GM19452 (cell line): ENCODE measurements at regions not wholly inside any gene's neighbourhood (a gene's known extent, or its start where the extent isn't known, plus 50 kb on each side); places are given as distances from the start of the nearest gene placed in this dataset.
"Not testable (repeated sequence)": the region's sequence is repeated elsewhere in the genome, so short reads cannot be mapped to it uniquely, and the experiment has no call there.

Experiments used
- ATAC-seq: cut with Tn5 transposase; IDR thresholded peaks from one replicate; pipeline ENCODE4 v1.9.1; 2021; ENCODE audit not compliant: unreplicated experiment

DNA sequence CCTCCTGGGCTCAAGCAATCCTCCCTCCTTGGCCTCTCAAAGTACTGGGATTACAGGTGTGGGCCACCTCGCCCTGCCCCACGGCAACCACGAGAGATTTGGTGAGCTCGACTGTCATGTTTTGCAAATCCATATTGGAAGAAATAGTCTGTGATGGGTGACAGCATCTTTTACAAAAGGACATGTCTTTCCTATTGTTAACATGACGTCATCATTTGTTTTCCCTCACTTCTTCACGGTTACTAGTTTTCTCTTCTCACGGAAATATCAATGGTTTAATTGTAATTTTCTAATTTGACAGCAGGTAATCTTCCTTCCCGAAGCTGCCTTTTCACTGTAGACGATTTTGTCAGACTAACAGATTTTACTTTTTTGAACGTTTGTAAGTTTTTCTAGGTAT lies 110.8 kb upstream of the GREM2 start:
- no peak for ATAC-seq

DNA sequence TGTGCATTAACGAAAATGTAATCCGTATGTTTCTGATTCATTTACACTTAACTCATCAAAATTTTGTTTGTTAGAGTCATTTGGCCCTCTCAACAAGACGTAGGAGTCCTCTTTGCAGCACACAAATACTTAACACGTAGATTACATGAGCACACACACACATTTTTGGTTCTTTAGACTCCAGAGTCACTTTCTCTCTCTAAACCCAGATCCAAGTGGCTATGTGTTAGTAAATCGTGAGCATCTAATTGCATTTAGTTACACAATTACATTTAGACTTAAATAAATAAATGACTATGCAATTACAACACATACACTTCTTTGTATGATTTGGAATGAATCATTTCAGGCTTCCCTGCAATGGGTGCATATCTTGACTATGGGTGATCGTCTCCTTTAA lies 109.0 kb upstream of the GREM2 start:
- ATAC-seq, result no peak

DNA sequence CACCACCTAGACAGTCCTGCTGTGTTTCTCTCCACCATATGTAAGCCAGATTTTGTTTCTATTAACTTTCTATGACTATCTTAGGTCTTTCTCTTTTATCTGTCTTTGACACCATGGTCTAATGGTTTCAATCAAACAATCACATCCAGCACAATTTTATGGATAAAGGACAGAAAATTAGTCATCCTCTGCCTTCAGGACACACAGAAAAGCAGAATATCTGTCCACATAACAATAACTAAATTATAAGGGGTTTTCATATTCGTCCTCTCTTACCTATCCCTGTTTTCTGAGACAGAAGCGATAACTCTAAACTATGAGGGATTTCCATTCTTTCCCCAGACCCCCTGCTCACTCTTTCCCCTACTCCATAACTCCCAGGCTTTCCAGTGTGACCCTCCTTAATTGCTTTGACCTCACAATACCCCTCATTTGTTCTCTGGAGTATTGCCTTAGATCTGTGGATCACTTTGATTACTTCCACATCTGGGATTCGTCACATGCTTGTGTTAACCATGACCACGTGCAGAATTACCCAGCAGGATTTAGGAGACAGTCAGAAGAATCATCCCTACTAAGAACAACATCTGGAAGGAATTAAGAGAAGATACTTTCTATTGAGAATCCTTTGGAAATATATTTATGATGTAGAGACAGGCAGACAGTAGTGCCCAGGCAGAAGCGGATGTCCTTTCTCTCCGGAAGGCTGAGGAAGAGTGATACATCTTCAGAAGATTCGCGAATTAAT lies 108.2 kb upstream of the GREM2 start:
- ATAC-seq, result no peak

DNA sequence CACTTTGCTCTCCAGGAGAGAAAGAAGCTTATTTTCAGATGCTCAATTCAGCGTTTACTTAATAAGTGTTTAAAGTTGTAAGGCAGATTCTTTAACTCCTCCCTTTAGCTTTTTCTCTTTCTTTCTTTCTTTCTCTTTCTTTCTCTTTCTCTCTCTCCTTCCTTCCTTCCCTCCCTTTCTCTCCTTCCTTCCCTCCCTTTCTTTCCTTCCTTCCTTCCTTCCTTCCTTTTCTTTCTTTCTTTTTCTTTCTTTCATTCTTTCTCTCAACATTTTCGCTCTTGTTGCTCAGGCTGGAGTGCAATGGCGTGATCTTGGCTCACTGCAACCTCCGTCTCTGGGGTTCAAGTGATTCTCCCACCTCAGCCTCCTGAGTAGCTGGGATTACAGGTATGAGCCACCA lies 104.6 kb upstream of the GREM2 start:
- ATAC-seq, result not testable (repeated sequence)

DNA sequence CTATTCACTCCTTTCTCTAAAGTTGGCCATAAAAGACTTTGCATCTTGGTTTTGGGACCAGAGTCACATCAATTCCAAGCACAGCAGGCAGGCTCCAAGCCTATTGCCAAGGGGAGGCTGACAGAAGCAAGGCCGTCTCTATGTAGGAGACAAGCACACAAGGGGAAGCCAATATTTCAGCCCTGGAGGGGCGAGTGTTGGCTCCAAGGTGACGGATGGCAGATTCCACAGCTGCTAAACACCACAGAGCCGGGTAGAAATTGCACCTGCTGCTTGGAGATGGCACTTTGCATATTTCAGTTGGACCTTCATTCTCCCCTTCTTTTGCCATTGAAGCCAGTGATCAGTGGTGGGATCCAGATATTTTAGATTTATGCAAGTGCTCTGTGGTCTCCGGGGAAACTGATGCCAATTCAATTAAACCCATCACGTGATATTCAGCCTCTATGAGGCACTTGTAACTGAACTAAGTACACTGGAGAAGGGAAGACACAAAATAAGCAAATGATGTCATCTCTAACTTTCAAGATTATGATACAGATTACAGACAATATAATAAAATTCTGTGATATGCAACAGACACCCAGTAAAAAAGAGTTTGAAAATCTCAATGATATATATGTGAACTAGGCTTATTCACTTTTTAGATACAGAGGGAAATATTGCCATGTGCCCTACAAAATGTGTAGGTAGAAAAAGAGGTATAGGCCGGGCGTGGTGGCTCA lies 102.8 kb upstream of the GREM2 start:
- ATAC-seq, result no peak

DNA sequence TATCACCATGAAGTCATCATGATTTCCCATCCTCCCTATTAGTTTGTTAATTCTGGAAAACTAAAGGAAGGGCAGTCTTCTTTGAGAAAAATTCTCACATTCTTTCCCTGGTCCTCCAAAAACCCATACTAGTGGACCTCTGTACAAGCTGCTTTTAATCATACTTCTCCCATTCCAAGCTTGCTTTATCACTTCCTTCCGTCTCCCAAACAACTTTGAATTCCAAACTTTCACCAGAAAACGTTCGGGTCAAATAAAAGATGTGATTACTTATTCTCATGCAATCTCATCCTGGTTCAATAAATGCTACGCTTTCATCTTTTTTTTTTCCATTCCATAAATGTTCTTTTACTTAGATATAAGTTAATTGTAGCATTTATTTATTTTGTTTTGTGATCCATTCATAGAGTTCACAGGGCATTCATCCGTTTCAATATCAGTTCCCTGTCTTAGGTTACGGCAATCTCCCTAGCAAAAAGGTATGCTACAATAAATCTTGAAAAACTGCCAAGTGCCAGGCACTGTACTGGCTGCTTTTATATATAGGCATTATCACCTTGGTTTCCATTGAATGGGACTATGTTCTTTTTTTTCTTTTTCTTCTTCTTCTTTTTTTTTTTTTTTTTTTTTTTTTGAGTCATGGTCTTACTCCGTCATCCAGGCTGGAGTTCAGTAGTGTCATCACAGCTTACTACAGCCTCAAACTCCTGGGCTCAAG lies 100.2 kb upstream of the GREM2 start:
- ATAC-seq, result no peak

DNA sequence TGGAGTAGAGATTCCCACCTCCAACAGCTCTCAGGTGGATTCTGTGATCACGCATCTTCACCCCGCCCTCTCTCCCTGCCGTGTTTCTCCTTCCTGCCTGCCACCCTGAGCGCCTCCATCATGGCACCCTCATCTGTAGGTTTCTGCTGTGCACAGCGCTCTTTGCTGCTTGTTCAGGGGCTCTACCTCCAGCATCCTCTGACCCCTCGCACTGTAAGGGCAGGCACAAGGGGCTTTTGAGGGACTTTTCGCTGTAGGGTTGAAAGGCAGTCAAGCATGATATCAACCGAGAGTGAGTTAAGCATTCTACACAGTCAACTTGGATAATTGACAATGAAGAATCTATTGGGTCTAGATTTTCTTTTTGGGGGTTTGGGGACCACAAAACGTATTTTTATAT lies 99.1 kb upstream of the GREM2 start:
- no peak for ATAC-seq

DNA sequence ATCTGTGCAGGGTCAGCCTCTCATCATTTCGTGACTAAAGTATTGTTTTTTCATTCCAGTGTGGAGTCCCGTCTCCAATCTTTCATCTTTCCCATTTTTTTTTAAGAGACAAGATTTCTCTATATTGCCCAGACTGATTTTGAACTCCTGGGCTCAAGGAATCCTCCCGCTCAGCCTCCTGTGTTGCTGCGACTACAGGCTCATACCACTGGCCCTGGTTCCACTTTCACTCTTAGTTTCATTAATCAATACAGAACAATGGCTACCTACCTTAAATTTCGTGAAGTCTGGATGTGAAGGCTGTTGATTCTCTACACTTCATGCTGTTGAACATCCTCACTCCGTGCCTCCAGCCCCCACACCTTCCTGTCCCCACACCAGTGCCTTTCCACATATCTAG lies 97.7 kb upstream of the GREM2 start:
- ATAC-seq, result no peak

DNA sequence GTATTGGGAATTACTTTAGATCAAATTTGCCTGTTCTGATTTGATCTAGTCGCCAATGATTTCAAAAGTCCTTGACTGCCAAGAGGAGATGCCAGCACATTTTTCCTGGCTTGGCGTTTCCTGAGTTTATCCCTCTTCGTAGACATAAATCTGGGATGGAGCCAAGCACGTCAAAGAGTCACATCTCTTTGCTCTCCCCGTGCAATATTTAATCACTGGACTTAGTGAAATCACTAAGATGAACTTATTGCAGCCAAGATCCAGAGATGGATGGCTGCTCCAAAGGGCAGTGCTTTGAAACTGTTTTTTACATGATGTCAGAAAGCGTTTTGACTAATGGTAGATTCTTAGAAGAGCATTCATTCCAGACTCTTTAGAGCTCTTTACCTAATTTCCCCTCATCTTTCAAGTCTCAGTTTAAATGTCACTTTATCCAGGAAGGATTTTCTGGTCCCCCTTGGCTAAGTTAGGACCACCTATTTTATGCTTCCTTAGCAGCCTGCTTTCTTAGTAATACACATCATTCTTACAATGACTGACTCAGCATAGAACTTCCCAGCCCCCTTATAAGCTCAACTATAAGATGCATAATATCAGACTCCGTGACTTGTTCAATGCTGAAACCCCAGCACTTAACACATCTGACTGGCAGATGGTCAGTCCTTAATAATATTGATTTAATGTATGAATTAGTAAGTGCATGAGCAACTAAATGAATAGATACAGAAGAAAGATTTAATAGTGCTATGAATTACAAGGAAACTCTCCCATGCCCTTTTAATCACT lies 94.4 kb upstream of the GREM2 start:
- no peak for ATAC-seq

DNA sequence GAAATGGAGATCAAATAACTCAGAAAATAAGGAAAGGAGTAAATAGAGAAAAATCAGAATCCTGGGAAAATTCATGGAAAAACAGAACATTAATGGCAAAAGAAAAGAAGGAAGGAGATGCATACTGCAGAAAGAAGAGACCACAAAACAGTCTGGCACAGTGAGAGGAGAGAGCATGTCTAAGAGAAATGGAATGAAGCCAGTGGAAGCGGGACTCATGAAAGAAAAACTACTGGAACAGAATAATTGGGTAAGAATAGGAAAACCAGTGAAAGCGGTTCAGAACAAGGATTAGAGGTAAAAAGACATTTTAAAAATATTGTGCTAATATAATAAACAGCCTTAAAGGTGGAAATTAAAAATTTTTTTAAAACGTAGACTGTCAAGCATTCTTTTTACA lies 93.6 kb upstream of the GREM2 start:
- ATAC-seq, result no peak

DNA sequence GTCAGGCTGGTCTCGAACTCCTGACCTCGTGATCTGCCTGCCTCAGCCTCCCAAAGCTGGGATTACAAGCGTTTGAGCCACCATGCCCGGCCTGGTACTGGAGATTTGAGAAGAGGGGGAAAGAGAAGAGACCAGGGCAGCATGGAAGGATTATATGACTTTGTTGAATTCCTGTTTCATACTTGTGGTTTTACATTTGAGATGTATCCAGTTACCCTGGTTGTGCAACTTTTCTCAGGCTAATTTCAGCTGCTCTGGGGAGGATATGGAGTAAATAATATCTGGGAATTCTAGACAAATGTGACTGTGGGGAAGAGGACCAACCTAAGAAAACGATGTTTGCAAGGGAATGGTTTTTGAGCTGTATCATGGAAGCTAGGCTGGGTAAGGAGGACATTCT lies 89.5 kb upstream of the GREM2 start:
- no peak for ATAC-seq

DNA sequence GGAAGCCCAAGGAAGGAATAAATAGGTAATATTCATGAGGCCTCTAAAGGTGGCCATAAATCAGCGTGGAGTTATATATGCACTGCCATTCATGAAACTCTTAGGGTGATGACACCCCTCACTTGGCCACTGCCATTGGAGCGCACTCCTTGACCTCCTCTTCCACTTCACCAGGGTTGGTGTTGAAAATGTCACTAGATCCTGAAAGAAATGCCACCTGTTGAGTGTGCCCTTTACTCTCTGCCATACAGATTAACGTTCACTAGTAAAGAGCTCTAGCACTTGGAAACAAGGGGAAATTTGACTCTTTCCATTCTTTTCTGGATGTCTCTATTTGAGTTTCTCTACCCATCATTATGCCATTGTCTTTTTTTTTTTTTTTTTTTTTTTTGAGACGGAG lies 83.5 kb upstream of the GREM2 start:
- ATAC-seq, result no peak

DNA sequence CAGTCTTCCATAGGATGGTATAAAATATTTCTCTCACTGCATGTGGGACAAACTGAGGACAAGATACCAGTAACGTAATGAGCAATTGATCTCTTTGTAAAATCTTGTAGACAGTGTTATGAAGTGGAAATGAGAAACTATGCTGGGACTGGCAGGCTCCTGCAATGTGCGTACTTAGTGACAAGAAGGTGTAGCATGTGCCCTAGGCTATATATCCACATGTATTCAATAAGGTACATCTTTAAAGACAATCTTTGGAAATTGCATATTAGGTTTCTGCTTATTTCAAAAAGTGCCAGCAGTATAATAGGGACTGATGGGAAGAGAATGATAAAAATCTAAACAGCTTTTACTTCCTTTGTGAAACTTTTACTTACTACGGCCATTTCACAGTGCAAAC lies 81.9 kb upstream of the GREM2 start:
- ATAC-seq, result no peak

DNA sequence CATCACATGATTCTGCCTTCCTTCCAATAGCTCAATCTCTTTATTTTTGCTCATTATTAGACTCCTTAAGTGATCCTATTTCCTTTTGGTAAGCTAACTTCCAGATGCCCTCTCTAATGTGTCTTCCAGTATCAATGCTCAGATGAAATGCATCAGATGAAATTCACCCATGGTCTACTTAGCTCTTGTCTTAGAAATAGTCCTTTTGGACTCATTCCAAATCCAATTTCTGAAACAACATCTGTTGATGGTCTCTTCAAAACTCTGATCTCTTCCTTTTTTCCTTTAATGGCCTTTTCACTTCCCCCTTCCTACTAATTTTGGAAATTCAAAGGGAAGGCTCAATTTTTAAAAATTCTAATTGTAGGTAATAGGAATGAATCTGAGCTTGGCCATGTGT lies 81.1 kb upstream of the GREM2 start:
- no peak for ATAC-seq

DNA sequence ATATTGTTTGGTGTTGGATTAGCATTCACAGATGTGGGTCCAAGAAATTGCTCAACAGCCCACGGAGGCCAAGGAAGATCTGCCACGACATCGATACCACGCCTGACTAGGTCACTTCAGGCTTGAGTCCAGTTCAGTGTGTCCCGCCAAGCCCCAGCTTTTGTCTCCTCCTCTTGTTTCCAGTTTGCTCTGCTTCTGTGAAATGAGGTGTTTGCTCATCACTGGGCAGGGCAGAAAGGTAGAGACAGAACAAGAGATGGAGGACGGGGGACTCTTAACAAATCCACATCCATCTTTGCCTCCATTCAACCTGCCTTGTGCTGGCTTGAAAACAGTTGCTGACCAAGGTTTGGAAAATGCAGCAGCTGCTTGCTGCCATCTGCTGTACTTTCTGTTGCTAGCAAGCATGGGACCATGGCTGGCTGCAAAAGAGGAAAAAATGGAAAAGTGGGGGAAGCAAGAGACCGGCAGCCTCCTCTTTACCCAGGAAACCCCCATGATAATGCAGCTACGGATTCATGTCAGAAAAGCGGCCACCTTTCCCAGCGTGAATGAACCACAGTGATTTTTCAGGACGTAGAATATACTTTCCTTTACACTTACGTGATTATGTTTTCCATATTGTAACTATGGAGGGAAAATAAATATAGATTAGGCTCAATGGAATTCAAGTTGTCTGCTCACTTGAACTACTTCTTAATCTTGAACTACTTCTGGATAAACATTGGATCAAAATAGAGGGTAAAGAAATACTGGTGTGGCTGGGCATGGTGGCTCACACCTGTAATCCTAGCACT lies 80.2 kb upstream of the GREM2 start:
- ATAC-seq, result no peak

DNA sequence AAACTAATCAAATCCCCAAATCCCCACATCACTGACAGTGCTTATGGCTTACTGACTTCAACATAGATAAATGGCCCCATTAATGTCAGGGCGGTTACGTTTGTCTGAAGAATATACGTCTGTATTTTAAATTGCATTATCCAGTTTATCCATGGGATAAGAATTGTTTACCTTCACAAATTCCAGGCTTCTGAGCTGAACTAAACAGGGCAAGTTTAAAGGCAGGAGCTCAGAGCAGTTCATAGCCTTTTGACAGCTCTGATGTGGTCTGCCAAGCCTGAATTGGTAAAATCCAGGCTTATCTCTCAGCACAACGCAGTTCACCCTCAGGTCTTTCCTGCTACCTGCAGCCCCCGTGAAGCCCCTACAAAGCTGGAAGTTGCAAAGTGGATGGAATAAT lies 79.5 kb upstream of the GREM2 start:
- no peak for ATAC-seq

DNA sequence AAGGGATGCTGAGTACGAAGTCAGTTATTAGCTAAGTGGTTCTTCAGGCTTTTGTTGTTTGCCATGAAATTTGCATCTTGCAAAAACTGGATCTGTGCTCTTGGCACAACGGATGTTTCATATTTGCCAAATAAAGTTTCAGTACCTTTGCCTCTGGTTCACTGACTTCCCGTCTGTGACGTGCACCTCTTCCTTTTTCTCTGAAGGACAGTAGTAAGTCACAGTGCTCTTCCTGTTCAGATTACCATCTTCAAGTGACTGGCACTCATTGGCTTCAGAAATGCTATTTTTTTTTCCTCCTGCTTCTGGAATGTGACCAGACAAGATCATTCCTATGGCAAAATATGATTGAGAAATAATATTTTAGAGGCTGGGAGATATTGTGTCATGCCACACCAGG lies 75.9 kb upstream of the GREM2 start:
- ATAC-seq, result peak; percentile 92

DNA sequence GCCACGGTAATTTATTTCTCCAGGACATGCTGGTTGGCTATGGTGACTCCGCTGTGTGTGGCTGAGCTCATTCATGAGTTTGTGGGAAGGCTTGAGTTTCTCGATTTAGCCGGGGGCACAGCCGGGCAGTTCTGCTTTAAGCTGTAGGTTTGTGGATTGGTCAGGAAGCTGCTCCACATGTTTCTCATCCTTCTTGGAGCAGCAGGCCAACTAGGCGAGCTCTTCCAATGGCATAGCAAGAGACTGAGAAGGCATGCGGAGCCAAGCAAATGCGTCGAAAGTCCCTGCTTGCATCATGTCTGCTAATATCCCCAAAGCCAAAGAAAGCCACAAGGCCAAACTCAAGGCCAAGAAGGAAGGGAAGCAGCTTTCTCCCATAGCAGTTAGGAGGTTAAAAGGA lies 71.6 kb upstream of the GREM2 start:
- ATAC-seq, result no peak

DNA sequence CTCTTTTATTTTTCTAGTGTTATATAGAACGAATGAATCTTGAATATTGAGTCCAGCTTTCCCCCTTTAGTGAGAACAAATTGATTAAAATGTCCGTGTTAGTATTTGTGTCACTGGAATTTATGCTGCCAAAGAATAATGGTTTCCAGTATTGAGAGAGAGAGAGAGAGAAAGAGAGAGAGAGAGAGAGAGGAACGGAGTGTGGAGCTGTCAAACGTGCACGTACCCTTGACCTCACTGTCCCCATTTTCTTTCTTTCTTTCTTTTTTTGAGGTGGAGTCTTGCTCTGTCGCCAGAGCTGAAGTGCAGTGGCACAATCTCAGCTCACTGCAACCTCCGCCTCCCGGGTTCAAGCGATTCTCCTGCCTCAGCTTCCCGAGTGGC lies 70.9 kb upstream of the GREM2 start:
- no peak for ATAC-seq

DNA sequence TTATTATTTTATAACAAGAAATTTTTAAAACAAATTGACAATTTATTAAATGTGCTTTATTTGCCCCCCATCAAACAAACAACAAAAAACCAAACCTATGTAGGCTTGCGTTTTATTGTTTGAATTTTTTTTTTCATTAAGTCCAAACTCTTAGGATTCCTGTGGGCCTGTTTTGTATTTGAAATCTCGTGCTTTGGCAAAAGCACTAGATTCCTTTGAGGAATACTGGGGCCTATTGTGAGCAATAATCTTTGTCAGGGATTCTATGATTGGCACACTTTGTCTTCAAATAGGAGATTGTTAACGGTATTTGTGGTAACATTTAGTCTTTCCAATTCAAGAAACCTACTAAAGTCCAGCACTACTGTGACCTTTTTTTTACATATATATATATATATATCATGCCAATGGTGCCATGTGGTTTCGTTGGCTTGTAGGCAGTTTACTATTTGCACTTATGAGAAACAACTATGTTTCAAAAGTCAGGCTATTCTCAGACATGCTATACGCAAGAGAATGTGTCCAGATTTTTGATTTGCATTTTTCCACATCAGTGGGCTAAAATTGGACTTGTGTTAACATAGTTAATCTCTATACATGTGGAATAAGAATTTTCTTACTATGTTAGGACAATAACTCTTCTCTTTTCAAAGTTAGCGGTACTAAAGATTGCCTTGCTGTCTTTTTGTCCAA lies 70.4 kb upstream of the GREM2 start:
- ATAC-seq, result no peak
